ENCODE measurements at regions not wholly inside any gene's neighbourhood (a gene's known extent, or its start where the extent isn't known, plus 50 kb on each side); places are given as distances from the start of the nearest gene placed in this dataset.

DNA sequence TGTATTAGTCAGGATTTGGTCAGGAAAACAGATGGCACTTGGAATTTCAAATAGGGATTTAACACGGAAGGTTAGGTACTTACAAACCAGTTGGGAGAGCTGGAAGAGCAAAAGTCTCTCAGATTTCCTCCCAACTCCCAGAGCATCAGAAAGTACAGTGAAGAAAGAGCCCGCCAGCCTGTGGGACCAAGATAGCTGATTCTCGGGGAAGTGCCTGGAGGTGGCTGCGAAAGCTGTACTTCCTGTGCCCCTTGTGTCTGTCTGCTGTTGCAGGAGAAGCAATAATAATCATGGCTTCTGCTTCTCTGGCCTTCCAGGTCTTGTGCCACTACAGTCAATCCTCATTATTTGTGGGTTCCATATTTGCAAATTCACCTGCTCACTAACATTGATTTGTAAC lies 221.0 kb upstream of the BCOR start:
- Mint-ChIP-seq H3K4me3 (no peak overlapping the region), H3K27me3 (peaks cover 14% of the 10 kb centered on the region), H3K9me3 (peaks cover 0 to 40% (median 14%) of the 10 kb centered on the region in 7 donors), H3K27ac (no peak overlapping the region), H3K4me1 (no peaks in the 10 kb centered on the region), H3K36me3 (no peaks in the 10 kb centered on the region)
- Histone ChIP-seq H3K27me3 (ENCODE audit: control insufficient read depth, insufficient read depth, low read length) (no peaks in the 10 kb centered on the region), H3K4me1 (ENCODE audit: control insufficient read depth, insufficient read depth, low read length, poor library complexity, severe bottlenecking) (no peaks in the 10 kb centered on the region), H3K36me3 (ENCODE audit: control insufficient read depth, insufficient read depth, low read length) (no peaks in the 10 kb centered on the region), H3K27ac (ENCODE audit: insufficient read depth, low read length, poor library complexity, severe bottlenecking) (no peak overlapping the region), H3K4me3 (ENCODE audit: low read depth, low read length) (no peak overlapping the region), H3K9me3 (ENCODE audit: control insufficient read depth in 2 of 2, low read length in 2 of 2) (peaks cover 0 to 11% of the 10 kb centered on the region in 2 experiments)
- no peak for ATAC-seq (ENCODE audit: low read depth in 2 of 2)
- DNase-seq = no peak

DNA sequence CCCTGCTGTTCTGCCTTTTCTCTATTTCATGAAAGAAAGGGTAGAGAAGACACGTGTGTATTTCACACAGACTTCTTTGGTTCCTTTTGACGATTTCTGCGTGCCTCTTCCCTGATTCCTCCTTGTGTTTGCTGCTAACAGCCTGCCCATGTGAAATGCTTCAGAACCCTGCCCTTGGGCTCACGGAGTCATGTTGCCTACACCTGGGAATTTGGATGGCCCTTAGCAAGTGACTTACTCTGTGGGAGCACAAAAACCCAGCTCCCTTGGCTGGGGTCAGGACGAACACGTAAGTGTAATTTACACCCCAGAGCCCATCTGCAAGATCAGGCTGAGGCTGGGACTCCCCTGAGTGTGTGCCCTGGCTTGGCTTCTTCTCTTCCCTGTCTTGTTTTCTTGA lies 220.3 kb upstream of the BCOR start:
- Histone ChIP-seq H3K4me1 (ENCODE audit: control insufficient read depth, insufficient read depth, low read length, poor library complexity, severe bottlenecking) (no peaks in the 10 kb centered on the region), H3K4me3 (ENCODE audit: low read depth, low read length) (no peak overlapping the region), H3K36me3 (ENCODE audit: control insufficient read depth, insufficient read depth, low read length) (no peaks in the 10 kb centered on the region), H3K27me3 (ENCODE audit: control insufficient read depth, insufficient read depth, low read length) (no peaks in the 10 kb centered on the region), H3K9me3 (ENCODE audit: control insufficient read depth in 2 of 2, low read length in 2 of 2) (peaks cover 0 to 11% of the 10 kb centered on the region in 2 experiments), H3K27ac (ENCODE audit: insufficient read depth, low read length, poor library complexity, severe bottlenecking) (no peak overlapping the region)
- Mint-ChIP-seq H3K36me3 (no peaks in the 10 kb centered on the region), H3K27me3 (peaks cover 11% of the 10 kb centered on the region), H3K9me3 (peaks cover 0 to 40% (median 15%) of the 10 kb centered on the region in 7 donors), H3K27ac (no peak overlapping the region), H3K4me1 (no peaks in the 10 kb centered on the region), H3K4me3 (no peak overlapping the region)
- DNase-seq = no peak
- no peak for ATAC-seq (ENCODE audit: low read depth in 2 of 2)

DNA sequence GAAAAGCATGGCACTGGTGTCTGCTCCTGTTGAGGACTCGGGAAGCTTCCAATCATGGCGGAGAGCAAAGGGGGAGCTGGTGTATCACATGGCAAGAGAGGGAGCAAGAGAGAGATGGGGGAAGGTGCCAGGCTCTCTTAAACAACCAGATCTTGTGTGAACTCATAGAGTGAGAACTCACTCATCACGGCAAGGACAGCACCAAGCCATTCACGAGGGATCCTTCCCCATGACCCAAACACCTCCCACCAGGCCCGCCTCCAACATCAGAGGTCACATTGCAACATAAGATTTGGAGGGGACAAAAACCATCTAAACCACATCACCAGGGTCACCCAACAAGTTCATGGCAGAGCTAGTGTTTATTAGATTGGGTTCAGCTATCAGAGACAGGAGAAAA lies 218.7 kb upstream of the BCOR start:
- no peaks in the 10 kb centered on the region for H3K36me3 Mint-ChIP-seq

DNA sequence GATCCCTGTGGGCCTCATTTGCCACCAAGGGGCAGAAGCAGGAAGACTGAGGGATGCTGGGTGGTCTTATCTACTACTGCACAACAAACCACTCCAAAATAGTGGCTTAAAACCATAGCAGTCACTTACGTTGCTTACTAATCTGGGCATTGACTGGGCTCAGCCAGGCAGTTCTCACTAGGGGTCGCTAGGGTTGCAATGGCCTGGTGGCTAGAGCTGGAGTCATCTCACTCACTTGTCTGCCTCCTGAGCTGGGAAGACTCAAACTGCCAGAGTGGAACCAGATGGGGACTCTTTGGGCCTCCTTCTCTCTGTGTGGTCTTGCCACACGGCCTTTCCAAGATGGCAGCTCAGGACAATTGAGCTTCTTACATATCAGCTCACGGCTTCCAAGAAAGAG lies 216.3 kb upstream of the BCOR start:
- Histone ChIP-seq H3K36me3 (ENCODE audit: control insufficient read depth, insufficient read depth, low read length) (no peaks in the 10 kb centered on the region), H3K27me3 (ENCODE audit: control insufficient read depth, insufficient read depth, low read length) (no peaks in the 10 kb centered on the region), H3K27ac (ENCODE audit: insufficient read depth, low read length, poor library complexity, severe bottlenecking) (no peak overlapping the region), H3K4me3 (ENCODE audit: low read depth, low read length) (no peak overlapping the region), H3K4me1 (ENCODE audit: control insufficient read depth, insufficient read depth, low read length, poor library complexity, severe bottlenecking) (no peaks in the 10 kb centered on the region), H3K9me3 (ENCODE audit: control insufficient read depth in 2 of 2, low read length in 2 of 2) (peaks cover 0 to 11% of the 10 kb centered on the region in 2 experiments)
- Mint-ChIP-seq H3K27ac (no peak overlapping the region), H3K9me3 (peaks cover 0 to 27% (median 6%) of the 10 kb centered on the region in 7 donors), H3K4me3 (no peak overlapping the region), H3K27me3 (peaks cover 4% of the 10 kb centered on the region), H3K4me1 (no peaks in the 10 kb centered on the region), H3K36me3 (no peaks in the 10 kb centered on the region)
- DNase-seq (no peak), ATAC-seq (ENCODE audit: low read depth in 2 of 2) (no peak)

More for the DNA sequence above, 218.7 kb upstream of the BCOR start:
- Histone ChIP-seq H3K9me3 (ENCODE audit: control insufficient read depth in 2 of 2, low read length in 2 of 2) (peaks cover 0 to 11% of the 10 kb centered on the region in 2 experiments), H3K36me3 (ENCODE audit: control insufficient read depth, insufficient read depth, low read length) (no peaks in the 10 kb centered on the region), H3K27ac (ENCODE audit: insufficient read depth, low read length, poor library complexity, severe bottlenecking) (no peak overlapping the region), H3K4me3 (ENCODE audit: low read depth, low read length) (no peak overlapping the region), H3K4me1 (ENCODE audit: control insufficient read depth, insufficient read depth, low read length, poor library complexity, severe bottlenecking) (no peaks in the 10 kb centered on the region), H3K27me3 (ENCODE audit: control insufficient read depth, insufficient read depth, low read length) (no peaks in the 10 kb centered on the region)
- Mint-ChIP-seq H3K4me3 (no peak overlapping the region), H3K4me1 (no peaks in the 10 kb centered on the region), H3K9me3 (peaks cover 0 to 38% (median 14%) of the 10 kb centered on the region in 7 donors), H3K27me3 (peaks cover 8% of the 10 kb centered on the region), H3K27ac (no peak overlapping the region)
- no peak for ATAC-seq (ENCODE audit: low read depth in 2 of 2)
- DNase-seq = no peak

DNA sequence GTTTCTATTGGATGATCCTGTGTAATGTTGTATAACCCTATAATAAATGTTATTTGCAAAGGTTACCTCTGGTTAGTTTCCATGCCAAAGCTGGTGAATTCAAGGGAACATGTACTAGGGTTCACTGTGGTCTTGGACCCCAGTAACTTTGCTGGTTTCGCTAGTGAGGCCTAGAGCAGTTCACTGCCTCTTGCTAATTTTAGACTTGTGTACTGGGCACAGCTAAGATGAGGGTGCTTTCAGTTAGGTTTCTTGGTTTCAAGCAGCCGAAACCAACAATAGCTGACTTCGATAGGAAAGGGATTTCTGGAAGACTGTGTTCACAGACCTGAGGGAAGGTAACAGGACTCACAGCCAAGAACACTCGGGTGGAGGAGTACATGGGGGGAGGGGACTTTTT lies 215.5 kb upstream of the BCOR start:
- no peak overlapping the region for H3K4me3 ChIP-seq (ENCODE audit: low read depth, low read length)
- H3K4me1 ChIP-seq (ENCODE audit: control insufficient read depth, insufficient read depth, low read length, poor library complexity, severe bottlenecking) = no peaks in the 10 kb centered on the region
- H3K27me3 ChIP-seq (ENCODE audit: control insufficient read depth, insufficient read depth, low read length) = no peaks in the 10 kb centered on the region
- H3K9me3 ChIP-seq (ENCODE audit: control insufficient read depth in 2 of 2, low read length in 2 of 2) = peaks cover 0 to 11% of the 10 kb centered on the region in 2 experiments
- no peak for ATAC-seq (ENCODE audit: low read depth in 2 of 2)
- H3K4me3 Mint-ChIP-seq = no peak overlapping the region
- H3K36me3 Mint-ChIP-seq = no peaks in the 10 kb centered on the region
- H3K36me3 ChIP-seq (ENCODE audit: control insufficient read depth, insufficient read depth, low read length) = no peaks in the 10 kb centered on the region
- DNase-seq = no peak
- no peak overlapping the region for H3K27ac ChIP-seq (ENCODE audit: insufficient read depth, low read length, poor library complexity, severe bottlenecking)
- H3K27ac Mint-ChIP-seq = no peak overlapping the region
- no peaks in the 10 kb centered on the region for H3K4me1 Mint-ChIP-seq
- H3K9me3 Mint-ChIP-seq = peaks cover 0 to 25% (median 6%) of the 10 kb centered on the region in 7 donors
- peaks cover 4% of the 10 kb centered on the region for H3K27me3 Mint-ChIP-seq

DNA sequence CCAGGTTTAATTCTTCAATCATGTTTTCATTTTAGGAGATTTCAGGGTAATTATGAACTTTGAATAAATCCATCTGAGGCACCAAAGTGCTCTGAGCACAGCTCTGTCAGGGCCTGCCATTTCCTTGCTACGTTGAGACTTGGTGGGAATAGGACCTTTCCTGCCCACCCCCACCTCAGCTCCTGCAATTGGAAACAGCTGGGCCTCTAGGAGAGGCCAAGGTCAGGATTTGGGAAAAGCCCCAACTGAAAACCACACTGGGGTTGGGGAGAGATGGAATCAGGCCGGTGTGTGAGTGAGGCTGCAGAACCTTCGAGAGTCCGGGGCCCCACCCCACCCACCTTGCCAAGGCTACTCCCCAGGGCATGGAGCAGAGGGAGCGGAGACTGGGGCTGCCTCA lies 212.7 kb upstream of the BCOR start:
- Histone ChIP-seq H3K9me3 (ENCODE audit: control insufficient read depth in 2 of 2, low read length in 2 of 2) (no peaks in the 10 kb centered on the region), H3K4me1 (ENCODE audit: control insufficient read depth, insufficient read depth, low read length, poor library complexity, severe bottlenecking) (no peaks in the 10 kb centered on the region), H3K27me3 (ENCODE audit: control insufficient read depth, insufficient read depth, low read length) (no peaks in the 10 kb centered on the region), H3K4me3 (ENCODE audit: low read depth, low read length) (no peak overlapping the region), H3K36me3 (ENCODE audit: control insufficient read depth, insufficient read depth, low read length) (no peaks in the 10 kb centered on the region), H3K27ac (ENCODE audit: insufficient read depth, low read length, poor library complexity, severe bottlenecking) (no peak overlapping the region)
- Mint-ChIP-seq H3K27ac (no peak overlapping the region), H3K27me3 (no peaks in the 10 kb centered on the region), H3K9me3 (peaks cover 0 to 11% (median 0%) of the 10 kb centered on the region in 7 donors), H3K4me1 (no peaks in the 10 kb centered on the region), H3K36me3 (no peaks in the 10 kb centered on the region), H3K4me3 (no peak overlapping the region)
- no peak for DNase-seq
- no peak for ATAC-seq (ENCODE audit: low read depth in 2 of 2)

DNA sequence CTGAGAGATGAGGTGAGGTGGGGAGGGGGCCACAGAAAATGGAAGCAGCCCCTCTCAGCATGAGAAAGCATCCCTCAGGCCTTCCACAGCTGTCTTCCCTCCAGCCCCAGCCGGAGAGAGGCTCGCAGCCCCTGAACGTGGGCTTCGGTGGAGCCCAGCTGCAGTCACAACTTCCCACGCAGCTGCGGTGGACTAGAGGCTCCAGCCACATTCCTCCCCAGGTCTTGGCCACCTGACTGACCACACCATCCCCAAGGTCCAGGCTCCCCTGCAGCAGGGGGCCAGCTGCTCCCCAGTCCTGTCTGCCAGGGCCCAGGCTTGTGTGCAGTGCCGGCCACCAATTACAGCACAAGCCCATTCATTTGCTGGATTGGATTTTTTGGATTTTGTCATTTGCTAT lies 212.3 kb upstream of the BCOR start:
- no peaks in the 10 kb centered on the region for H3K4me1 ChIP-seq (ENCODE audit: control insufficient read depth, insufficient read depth, low read length, poor library complexity, severe bottlenecking)
- H3K36me3 ChIP-seq (ENCODE audit: control insufficient read depth, insufficient read depth, low read length) = no peaks in the 10 kb centered on the region
- H3K4me3 ChIP-seq (ENCODE audit: low read depth, low read length) = no peak overlapping the region
- H3K9me3 Mint-ChIP-seq = peaks cover 0 to 10% (median 0%) of the 10 kb centered on the region in 7 donors
- H3K27ac ChIP-seq (ENCODE audit: insufficient read depth, low read length, poor library complexity, severe bottlenecking) = no peak overlapping the region
- DNase-seq = no peak
- H3K9me3 ChIP-seq (ENCODE audit: control insufficient read depth in 2 of 2, low read length in 2 of 2) = no peaks in the 10 kb centered on the region
- no peak overlapping the region for H3K27ac Mint-ChIP-seq
- no peak overlapping the region for H3K4me3 Mint-ChIP-seq
- no peak for ATAC-seq (ENCODE audit: low read depth in 2 of 2)
- H3K27me3 ChIP-seq (ENCODE audit: control insufficient read depth, insufficient read depth, low read length) = no peaks in the 10 kb centered on the region
- H3K4me1 Mint-ChIP-seq = no peaks in the 10 kb centered on the region
- H3K27me3 Mint-ChIP-seq = no peaks in the 10 kb centered on the region
- H3K36me3 Mint-ChIP-seq = no peaks in the 10 kb centered on the region

DNA sequence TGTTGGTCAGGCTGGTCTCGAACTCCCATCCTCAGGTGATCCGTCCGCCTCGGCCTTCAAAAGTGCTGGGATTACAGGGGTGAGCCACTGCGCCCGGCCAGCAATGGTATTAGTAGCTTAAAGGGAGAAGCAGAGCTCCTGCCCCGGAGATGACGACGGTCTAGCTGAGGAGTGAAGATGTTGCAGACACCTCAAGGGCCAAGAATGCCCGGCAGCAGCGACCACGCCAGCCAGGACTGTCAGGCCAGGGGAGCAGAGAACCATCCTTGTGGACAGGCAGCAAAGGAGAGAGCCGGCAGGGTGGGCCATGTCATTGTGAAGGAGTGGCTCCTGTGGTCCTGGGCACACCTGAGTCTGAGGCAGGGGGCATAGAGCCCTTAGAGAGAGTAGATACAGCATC lies 210.1 kb upstream of the BCOR start:
- DNase-seq (no peak), ATAC-seq (ENCODE audit: low read depth in 2 of 2) (no peak)
- Histone ChIP-seq H3K27me3 (ENCODE audit: control insufficient read depth, insufficient read depth, low read length) (no peaks in the 10 kb centered on the region), H3K9me3 (ENCODE audit: control insufficient read depth in 2 of 2, low read length in 2 of 2) (no peaks in the 10 kb centered on the region), H3K27ac (ENCODE audit: insufficient read depth, low read length, poor library complexity, severe bottlenecking) (no peak overlapping the region), H3K4me1 (ENCODE audit: control insufficient read depth, insufficient read depth, low read length, poor library complexity, severe bottlenecking) (no peaks in the 10 kb centered on the region), H3K36me3 (ENCODE audit: control insufficient read depth, insufficient read depth, low read length) (no peaks in the 10 kb centered on the region), H3K4me3 (ENCODE audit: low read depth, low read length) (no peak overlapping the region)
- Mint-ChIP-seq H3K27me3 (no peaks in the 10 kb centered on the region), H3K9me3 (peaks cover 0 to 5% (median 0%) of the 10 kb centered on the region in 7 donors), H3K27ac (no peak overlapping the region), H3K36me3 (no peaks in the 10 kb centered on the region), H3K4me3 (no peak overlapping the region), H3K4me1 (peaks cover 0 to 3% (median 0%) of the 10 kb centered on the region in 4 donors)

Measured in CD4-positive, CD25-positive, alpha-beta regulatory T cell (primary cell).